ENCODE measurements at regions not wholly inside any gene's neighbourhood (a gene's known extent, or its start where the extent isn't known, plus 50 kb on each side); places are given as distances from the start of the nearest gene placed in this dataset.

- TF ChIP-seq CTCF (IDR thresholded peaks at IDR 0.05): no peak
- DNase-seq: no peak
- no peaks in the 10 kb centered on the region for H3K36me3 ChIP-seq (ENCODE audit: insufficient read depth in 1 of 2, low read depth in 1 of 2)
- H3K9me3 ChIP-seq: no peaks in the 10 kb centered on the region
- intact Hi-C loops (cut with DNase I): no loop called here
- no peak overlapping the region for H3K4me3 ChIP-seq
- H3K27me3 ChIP-seq (ENCODE audit: insufficient read depth in 3 of 3, low read length in 2 of 3): no peaks in the 10 kb centered on the region
- 92 to 96% (median 92%) methylated on average over 2 of the region's 2 CpGs for WGBS, 3 donors
- ATAC-seq: no peak
- no peaks in the 10 kb centered on the region for H3K4me1 ChIP-seq
- H3K27ac ChIP-seq: no peak overlapping the region
These were observed 184.1 kb upstream of the SETMAR start for GRCh38 chr3:4119119-4119518.

- Histone ChIP-seq H3K27ac (no peak overlapping the region), H3K27me3 (ENCODE audit: insufficient read depth in 3 of 3, low read length in 2 of 3) (no peaks in the 10 kb centered on the region), H3K4me1 (no peaks in the 10 kb centered on the region), H3K4me3 (no peak overlapping the region), H3K36me3 (ENCODE audit: insufficient read depth in 1 of 2, low read depth in 1 of 2) (no peaks in the 10 kb centered on the region), H3K9me3 (no peaks in the 10 kb centered on the region)
- no peak for TF ChIP-seq CTCF (IDR thresholded peaks at IDR 0.05)
- 94 to 97% (median 95%) methylated on average over 3 of the region's 3 CpGs for WGBS, 3 donors
- intact Hi-C loops (cut with DNase I): no loop called here
- DNase-seq: no peak
- ATAC-seq: no peak
These were observed 177.6 kb upstream of the SETMAR start for GRCh38 chr3:4125576-4125975.

- no peaks in the 10 kb centered on the region for H3K4me1 ChIP-seq
- H3K27me3 ChIP-seq (ENCODE audit: insufficient read depth in 3 of 3, low read length in 2 of 3): no peaks in the 10 kb centered on the region
- no peak for TF ChIP-seq CTCF (IDR thresholded peaks at IDR 0.05)
- ATAC-seq: no peak
- DNase-seq: no peak
- H3K36me3 ChIP-seq (ENCODE audit: insufficient read depth in 1 of 2, low read depth in 1 of 2): no peaks in the 10 kb centered on the region
- 72 to 79% (median 72%) methylated on average over 3 of the region's 3 CpGs for WGBS, 3 donors
- peaks cover 4% of the 10 kb centered on the region for H3K9me3 ChIP-seq
- intact Hi-C loops (cut with DNase I): no loop called here
- no peak overlapping the region for H3K27ac ChIP-seq
- H3K4me3 ChIP-seq: no peak overlapping the region
These were observed 164.9 kb upstream of the SETMAR start for GRCh38 chr3:4138150-4138785.

GRCh38 chr3:4138786-4139431 lies 164.3 kb upstream of the SETMAR start:
- Histone ChIP-seq H3K36me3 (ENCODE audit: insufficient read depth in 1 of 2, low read depth in 1 of 2) (no peaks in the 10 kb centered on the region), H3K4me3 (no peak overlapping the region), H3K9me3 (peaks cover 4% of the 10 kb centered on the region), H3K4me1 (no peaks in the 10 kb centered on the region), H3K27ac (no peak overlapping the region), H3K27me3 (ENCODE audit: insufficient read depth in 3 of 3, low read length in 2 of 3) (no peaks in the 10 kb centered on the region)
- no peak for TF ChIP-seq CTCF (IDR thresholded peaks at IDR 0.05)
- WGBS, 3 donors: 86 to 90% (median 88%) methylated on average over 4 of the region's 4 CpGs
- DNase-seq (no peak), ATAC-seq (no peak)
- intact Hi-C loops (cut with DNase I): no loop called here
